A673 (cell line): ENCODE measurements at regions not wholly inside any gene's neighbourhood (a gene's known extent, or its start where the extent isn't known, plus 50 kb on each side); places are given as distances from the start of the nearest gene placed in this dataset.

Experiments used
- CTCF ChIP-seq: fragments of 300-800, 200-600 bp; sonication (generic); conservative IDR thresholded peaks from 2 replicates; pipeline ENCODE4 v1.5.1; 2017; ENCODE audit warnings: low read depth, mild to moderate bottlenecking, antibody characterized with exemption, low read length, moderate library complexity, mixed read lengths
- EZH2 ChIP-seq: fragments of 200-600 bp; sonication (generic); IDR thresholded peaks from 2 replicates; pipeline ENCODE4 v1.6.1; 2017; ENCODE audit warnings: borderline replicate concordance, low read depth, mild to moderate bottlenecking, mixed read lengths, antibody characterized with exemption, low read length; ENCODE audit not compliant: poor library complexity, severe bottlenecking

- TF ChIP-seq CTCF: no peak
- TF ChIP-seq EZH2: no peak
Observed at GRCh38 chr3:152731511-152731910, 103.4 kb upstream of the P2RY1 start.
